ENCODE measurements at regions not wholly inside any gene's neighbourhood (a gene's known extent, or its start where the extent isn't known, plus 50 kb on each side); places are given as distances from the start of the nearest gene placed in this dataset.

DNA sequence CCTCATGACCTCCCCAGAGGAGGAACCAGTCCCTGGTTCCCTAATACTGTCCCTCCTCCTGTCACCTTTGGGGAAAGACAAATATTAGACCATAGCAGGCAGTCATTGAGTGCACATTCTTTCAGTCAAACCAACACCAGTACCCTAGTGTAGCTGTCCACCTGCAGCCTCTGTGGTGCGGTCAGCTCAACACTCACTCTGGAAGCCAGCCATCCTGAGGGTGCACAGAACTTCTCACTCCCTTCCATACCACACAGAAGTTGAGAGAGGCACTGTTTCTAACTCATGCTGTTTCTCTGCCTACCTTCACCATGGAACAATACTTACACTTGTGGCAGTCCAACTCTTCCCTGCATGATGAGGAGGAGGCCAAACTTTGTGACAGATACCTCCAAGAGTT is 175.6 kb upstream of the FOXN2 start:
- TF ChIP-seq NFRKB (IDR thresholded peaks at IDR 0.05) (no peak), SUZ12 (IDR thresholded peaks at IDR 0.05) (no peak), CTBP1 (IDR thresholded peaks at IDR 0.05; ENCODE audit: borderline replicate concordance) (no peak), SP1 (IDR thresholded peaks at IDR 0.05) (no peak), ZNF384 (IDR thresholded peaks at IDR 0.05) (no peak), FOXM1 (IDR thresholded peaks at IDR 0.05; ENCODE audit: borderline replicate concordance) (no peak), L3MBTL2 (conservative IDR thresholded peaks at IDR 0.05) (no peak)

Measured in HEK293T (cell line).